DND-41 (cell line): ENCODE measurements at regions not wholly inside any gene's neighbourhood (a gene's known extent, or its start where the extent isn't known, plus 50 kb on each side); places are given as distances from the start of the nearest gene placed in this dataset.

Source experiments
- ATAC-seq: fragments of 200-7000 bp; cut with Tn5 transposase; 3 replicates; pipeline ENCODE4 v1.9.1; 2021; ENCODE audit warnings: low read depth; ENCODE audit not compliant: insufficient read depth
- DNase-seq: peaks from one replicate; pipeline ENCODE4 v3.0.0-alpha.2; 2020
- H2AFZ ChIP-seq: 2 replicates; pipeline ENCODE4 v1.6.0; 2012; ENCODE audit warnings: low read depth, low read length
- H3K27ac ChIP-seq: 2 replicates; pipeline ENCODE4 v1.5.1; 2012; ENCODE audit warnings: low read length, inconsistent platforms
- H3K27me3 ChIP-seq: fragments of 200-600 bp; sonication (generic); 2 replicates; pipeline ENCODE4 v1.6.0; 2012; ENCODE audit warnings: low read length, mild to moderate bottlenecking, inconsistent platforms; ENCODE audit not compliant: insufficient read depth, poor library complexity
- H3K36me3 ChIP-seq: 2 replicates; pipeline ENCODE4 v1.5.1; 2012; ENCODE audit warnings: low read length, inconsistent platforms; ENCODE audit not compliant: insufficient read depth
- H3K4me1 ChIP-seq: 2 replicates; pipeline ENCODE4 v1.5.1; 2012; ENCODE audit warnings: mild to moderate bottlenecking, low read length; ENCODE audit not compliant: insufficient read depth
- H3K4me2 ChIP-seq: 2 replicates; pipeline ENCODE4 v1.6.0; 2012; ENCODE audit warnings: mild to moderate bottlenecking, moderate library complexity, low read length, inconsistent platforms; ENCODE audit not compliant: insufficient read depth
- H3K4me3 ChIP-seq, 2 experiments: fragments of 200-600 bp in 1 of 2; shearing (Covaris generic) in 1 of 2; 2 replicates each; pipeline ENCODE4 v1.5.1; 2012 to 2016; ENCODE audit warnings: inconsistent platforms in 2 of 2, low read length in 2 of 2, mild to moderate bottlenecking in 2 of 2, low read depth in 1 of 2, moderate library complexity in 1 of 2
- H3K79me2 ChIP-seq: 2 replicates; pipeline ENCODE4 v1.6.0; 2012; ENCODE audit warnings: low read length, inconsistent platforms; ENCODE audit not compliant: insufficient read depth
- H3K9ac ChIP-seq: 2 replicates; pipeline ENCODE4 v1.6.0; 2012; ENCODE audit warnings: low read depth, mild to moderate bottlenecking, inconsistent platforms, low read length, moderate library complexity
- H3K9me3 ChIP-seq: 2 replicates; pipeline ENCODE4 v1.5.1; 2012; ENCODE audit warnings: low read length, moderate library complexity, mild to moderate bottlenecking, inconsistent platforms; ENCODE audit not compliant: insufficient read depth, severe bottlenecking
- H4K20me1 ChIP-seq: 2 replicates; pipeline ENCODE4 v1.6.0; 2012; ENCODE audit warnings: low read length; ENCODE audit not compliant: insufficient read depth
- CTCF ChIP-seq: IDR thresholded peaks from 2 replicates; pipeline ENCODE4 v1.5.1; 2012; ENCODE audit warnings: borderline replicate concordance, low read length, moderate library complexity, mild to moderate bottlenecking; ENCODE audit not compliant: poor library complexity, severe bottlenecking; ENCODE audit errors: extremely low read depth
- EZH2 ChIP-seq: IDR thresholded peaks from 3 replicates; pipeline ENCODE4 v1.6.1; 2012; ENCODE audit warnings: borderline replicate concordance, low read depth, mild to moderate bottlenecking, moderate library complexity, low read length, inconsistent platforms; ENCODE audit not compliant: severe bottlenecking

- Histone ChIP-seq H3K9ac (no peak overlapping the region), H3K27me3 (no peaks in the 10 kb centered on the region), H3K36me3 (no peaks in the 10 kb centered on the region), H3K4me3 (no peak overlapping the region), H4K20me1 (no peaks in the 10 kb centered on the region), H3K4me2 (no peak overlapping the region), H2AFZ (no peak overlapping the region), H3K79me2 (no peaks in the 10 kb centered on the region), H3K4me1 (no peaks in the 10 kb centered on the region), H3K9me3 (no peaks in the 10 kb centered on the region), H3K27ac (no peak overlapping the region)
- ATAC-seq: no peak
- no peak for TF ChIP-seq EZH2
- no peak for TF ChIP-seq CTCF
- DNase-seq: no peak
Observed at GRCh38 chr17:77693301-77693700, 265.2 kb upstream of the TNRC6C start.

- Histone ChIP-seq H4K20me1 (no peaks in the 10 kb centered on the region), H3K4me1 (no peaks in the 10 kb centered on the region), H3K4me2 (no peak overlapping the region), H3K36me3 (no peaks in the 10 kb centered on the region), H2AFZ (no peak overlapping the region), H3K27me3 (no peaks in the 10 kb centered on the region), H3K4me3 (no peak overlapping the region), H3K27ac (no peak overlapping the region), H3K9ac (no peak overlapping the region), H3K9me3 (no peaks in the 10 kb centered on the region), H3K79me2 (no peaks in the 10 kb centered on the region)
- TF ChIP-seq CTCF: no peak
- TF ChIP-seq EZH2: no peak
- ATAC-seq: no peak
- DNase-seq: no peak
Observed at GRCh38 chr17:77693776-77694175, 264.7 kb upstream of the TNRC6C start.

GRCh38 chr17:77694391-77695363, 263.8 kb upstream of the TNRC6C start:
- Histone ChIP-seq H3K79me2 (no peaks in the 10 kb centered on the region), H3K36me3 (no peaks in the 10 kb centered on the region), H3K9ac (no peak overlapping the region), H3K4me2 (no peak overlapping the region), H2AFZ (no peak overlapping the region), H3K9me3 (no peaks in the 10 kb centered on the region), H3K27me3 (no peaks in the 10 kb centered on the region), H3K4me1 (no peaks in the 10 kb centered on the region), H3K27ac (no peak overlapping the region), H4K20me1 (no peaks in the 10 kb centered on the region), H3K4me3 (no peak overlapping the region)
- ATAC-seq (no peak), DNase-seq (no peak)
- TF ChIP-seq CTCF: no peak
- no peak for TF ChIP-seq EZH2
